H4 (cell line): ENCODE measurements at regions not wholly inside any gene's neighbourhood (a gene's known extent, or its start where the extent isn't known, plus 50 kb on each side); places are given as distances from the start of the nearest gene placed in this dataset.

ENCODE experiments used
- DNase-seq: peaks from one replicate; pipeline ENCODE4 v3.0.0-alpha.2; 2015; ENCODE audit warnings: low spot score

DNA sequence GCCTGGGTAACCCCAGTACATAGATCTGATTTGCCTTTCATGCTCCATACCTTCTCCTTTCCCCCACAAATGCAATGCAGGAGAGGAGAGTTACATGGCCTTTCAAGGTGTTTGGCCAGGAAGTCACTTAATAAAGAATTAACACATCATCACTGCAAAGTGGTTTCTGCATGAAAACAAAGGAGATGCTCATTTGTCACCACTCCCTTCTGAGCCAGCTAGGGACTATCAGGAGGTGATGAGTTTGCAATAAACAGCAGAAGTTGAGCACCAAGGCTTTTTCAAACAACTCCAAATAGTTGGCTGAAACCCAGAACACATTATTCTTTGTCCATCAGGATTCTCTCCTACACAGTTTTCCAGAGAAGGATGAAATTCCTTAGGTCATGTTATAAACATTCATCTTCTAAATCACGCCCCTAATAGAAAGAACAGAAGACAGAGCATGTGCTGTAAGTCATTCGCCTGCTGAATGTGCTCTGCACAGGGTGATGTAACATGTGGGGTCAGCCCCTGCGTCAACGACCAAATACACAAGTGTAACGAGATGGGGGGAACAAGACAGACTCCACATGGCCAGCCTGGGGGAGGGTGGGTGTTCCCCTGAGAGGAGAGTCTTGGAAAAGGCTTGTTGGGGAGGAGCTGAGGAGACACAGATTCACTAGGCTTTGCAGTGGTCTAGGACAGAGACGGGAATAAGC, 87.3 kb upstream of the RMDN2 start:
- no peak for DNase-seq

DNA sequence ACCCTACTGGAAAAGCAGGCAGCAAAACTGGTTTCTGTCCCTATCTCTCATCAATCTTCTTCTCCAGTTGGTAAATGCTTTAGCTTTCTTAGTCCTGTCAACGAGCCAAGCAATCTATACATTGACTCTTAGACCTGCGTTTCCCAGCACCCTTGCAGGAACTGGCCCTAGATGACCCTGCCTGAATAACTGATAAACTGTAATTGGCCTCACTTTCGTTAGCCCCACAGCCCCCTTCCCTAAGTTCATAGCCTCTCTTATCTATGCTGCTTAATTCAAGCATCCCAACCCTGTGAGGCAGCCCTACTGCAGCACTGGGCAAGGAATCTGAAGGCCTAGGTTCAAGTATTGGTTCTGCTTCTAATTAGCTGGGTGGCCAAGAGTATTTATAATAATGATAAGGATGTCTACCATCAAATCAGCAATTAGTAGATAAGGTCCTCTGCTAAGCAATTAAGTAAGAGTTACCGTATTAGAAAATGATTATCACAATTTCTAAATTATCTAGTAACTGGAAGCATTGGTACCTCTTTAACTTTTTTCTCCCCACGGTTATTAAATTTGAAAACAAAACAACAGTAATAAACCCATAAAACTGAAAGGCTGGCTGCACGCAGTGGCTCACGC, 86.4 kb upstream of the RMDN2 start:
- DNase-seq, result no peak

GRCh38 chr2:37839991-37840390, 85.1 kb upstream of the RMDN2 start:
- no peak for DNase-seq

DNA sequence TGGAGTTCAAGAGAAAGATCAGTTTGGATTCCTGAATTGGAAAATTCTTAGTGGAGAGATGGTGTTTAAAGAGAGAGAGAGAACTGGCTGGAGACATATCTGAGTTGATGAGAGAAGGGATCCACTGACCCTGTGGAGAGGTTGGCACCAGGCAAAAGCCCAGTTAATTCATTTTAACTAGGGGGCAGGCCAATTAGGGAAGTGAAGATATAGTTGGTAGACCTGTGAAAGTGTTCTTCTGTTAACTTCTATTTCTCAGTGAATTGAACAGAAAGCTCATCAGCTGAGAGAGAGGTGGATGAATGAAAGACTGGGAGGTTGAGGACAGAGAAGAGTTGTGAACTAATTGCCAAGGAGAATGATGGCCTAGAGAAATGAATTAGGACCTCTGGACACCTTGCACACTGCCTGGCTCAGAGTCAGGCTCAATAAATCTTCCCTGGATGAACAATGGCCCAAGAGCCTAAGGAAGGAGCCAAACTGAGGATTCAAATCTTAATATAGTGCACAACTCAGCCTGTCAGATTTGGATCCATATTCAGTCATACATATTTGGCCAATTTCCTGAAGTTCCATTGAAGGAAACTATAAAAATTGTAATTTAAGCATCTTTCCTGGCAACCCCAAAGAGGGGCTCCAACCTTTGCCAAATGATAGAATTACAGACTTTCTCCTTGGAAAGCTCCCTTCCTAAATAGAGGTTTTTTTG, 82.2 kb upstream of the RMDN2 start:
- DNase-seq, result no peak

- no peak for DNase-seq
Measured at GRCh38 chr2:37843556-37843955, 81.5 kb upstream of the RMDN2 start.

DNA sequence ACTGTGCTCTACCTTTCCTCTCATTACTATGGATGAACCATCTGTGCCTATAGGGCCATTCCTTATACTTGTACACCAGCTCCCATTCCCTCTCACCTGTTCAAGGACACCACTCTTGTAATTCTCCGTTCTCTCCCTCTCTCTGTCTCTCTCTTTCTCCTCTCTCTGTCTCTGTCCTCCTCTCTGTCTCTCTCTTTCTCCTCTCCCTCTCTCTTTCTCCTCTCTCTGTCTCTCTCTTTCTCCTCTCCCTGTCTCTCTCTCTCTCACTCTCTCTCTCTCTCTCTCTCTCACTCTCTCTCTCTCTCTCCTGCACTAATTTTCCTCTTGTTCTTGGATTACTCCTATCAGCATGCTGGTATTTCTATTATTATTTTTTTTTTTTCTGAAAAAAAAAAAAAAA, 78.9 kb upstream of the RMDN2 start:
- no peak for DNase-seq

- no peak for DNase-seq
Measured at GRCh38 chr2:37847792-37848191, 77.3 kb upstream of the RMDN2 start.

DNA sequence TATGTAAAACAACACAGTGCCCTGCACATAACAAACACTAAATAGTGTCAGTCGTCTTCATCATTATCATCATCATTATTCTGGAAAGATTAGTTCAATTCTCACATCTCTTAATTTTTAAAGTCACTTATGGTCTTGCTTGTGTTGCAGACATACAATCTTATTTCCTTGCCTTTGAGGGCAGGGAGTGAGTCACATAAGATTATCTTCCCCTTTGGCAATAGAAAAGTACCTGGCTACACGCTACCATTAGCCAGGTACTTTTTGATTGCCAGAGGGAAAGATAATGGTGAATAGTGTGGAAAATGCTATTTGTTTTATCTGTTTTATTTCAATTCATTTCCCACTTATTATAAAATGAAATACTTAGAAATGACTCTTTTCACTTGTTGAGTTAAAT, 76.6 kb upstream of the RMDN2 start:
- no peak for DNase-seq

GRCh38 chr2:37849911-37850310, 75.2 kb upstream of the RMDN2 start:
- no peak for DNase-seq

GRCh38 chr2:37851428-37851827, 73.7 kb upstream of the RMDN2 start:
- DNase-seq, result no peak

DNA sequence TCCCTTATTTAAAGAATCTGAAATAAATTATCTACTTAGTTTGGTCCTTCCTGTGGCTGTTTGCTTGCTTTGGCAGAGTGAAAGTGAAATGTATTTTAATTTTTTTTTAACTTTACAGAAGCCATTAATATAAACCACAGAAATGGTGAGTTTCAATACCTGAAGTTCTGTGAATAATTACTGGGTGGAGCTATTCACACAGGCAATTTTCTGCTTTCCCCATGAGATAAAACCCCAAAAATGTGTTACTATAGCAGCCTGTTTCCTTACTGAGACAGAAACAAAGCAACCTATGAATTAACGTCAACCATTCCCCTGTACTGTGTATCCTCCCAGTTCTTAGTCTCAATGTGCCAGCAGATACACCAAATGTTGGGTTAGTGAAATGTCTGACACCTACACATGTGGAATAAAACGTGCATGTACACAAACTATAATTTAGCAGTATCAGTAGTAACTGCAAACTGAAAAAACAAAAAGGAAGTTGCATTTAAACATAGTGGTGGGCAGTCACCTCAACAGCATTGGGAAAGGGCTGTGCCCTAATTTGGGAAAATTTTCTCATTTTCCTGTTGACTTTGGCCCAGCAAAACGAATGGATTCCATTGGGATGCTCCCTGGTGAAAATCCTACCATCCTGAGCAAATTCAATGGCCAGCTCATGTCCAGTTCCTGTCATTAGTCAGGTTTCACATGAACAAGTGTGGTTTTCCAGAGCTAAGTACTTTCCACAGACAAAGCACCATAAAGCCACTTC, 73.1 kb upstream of the RMDN2 start:
- DNase-seq, result no peak

DNA sequence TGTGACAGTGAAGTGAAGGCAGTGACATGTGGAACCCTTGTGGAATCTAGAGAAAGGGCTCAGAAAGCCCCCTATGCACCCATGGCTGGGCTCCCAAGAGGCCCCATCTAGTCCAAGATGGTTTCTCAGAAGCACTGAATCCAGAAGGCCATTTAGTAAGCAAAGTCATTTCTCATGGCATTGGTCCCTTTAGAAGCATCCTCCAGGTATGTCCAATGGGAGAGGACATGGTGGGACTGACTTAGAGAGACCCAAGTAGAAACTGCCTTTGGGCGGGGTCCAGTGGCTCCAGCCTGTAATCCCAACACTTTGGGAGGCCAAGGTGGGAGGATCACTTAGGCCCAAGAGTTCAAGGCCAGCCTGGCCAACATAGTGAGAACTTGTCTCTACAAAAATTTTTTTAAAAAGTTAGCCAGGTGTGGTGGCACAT, 72.5 kb upstream of the RMDN2 start:
- DNase-seq, result no peak

DNA sequence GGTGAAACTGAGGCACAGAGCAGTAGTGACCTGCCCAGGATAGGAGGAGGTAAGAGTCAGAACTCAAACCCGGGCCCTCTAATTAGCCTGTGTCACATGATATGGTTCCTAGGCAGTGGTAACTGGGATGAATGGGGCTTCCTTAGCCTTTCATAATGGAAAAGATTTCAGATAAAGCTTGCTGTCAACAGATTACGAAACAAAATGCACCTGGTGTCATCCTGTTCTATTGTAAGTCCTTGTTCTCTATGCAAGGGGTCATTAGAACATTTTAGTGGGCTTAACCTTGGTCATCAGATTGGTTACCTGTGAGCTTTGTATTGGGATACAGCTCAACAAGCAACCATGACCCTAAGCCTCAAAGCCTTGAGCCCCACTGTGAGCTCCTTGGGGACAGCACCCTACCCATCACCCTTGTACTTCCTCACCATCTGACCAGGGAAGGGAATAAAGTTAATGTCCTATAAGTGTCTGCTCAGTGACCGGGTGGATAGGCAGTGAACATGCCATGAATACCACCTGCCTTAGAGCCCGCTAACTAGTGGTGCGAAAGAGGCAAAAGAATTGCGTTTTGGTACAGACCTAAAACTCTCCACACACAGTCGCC, 70.3 kb upstream of the RMDN2 start:
- DNase-seq, result no peak

- no peak for DNase-seq
Measured at GRCh38 chr2:37855283-37856041, 69.6 kb upstream of the RMDN2 start.

DNA sequence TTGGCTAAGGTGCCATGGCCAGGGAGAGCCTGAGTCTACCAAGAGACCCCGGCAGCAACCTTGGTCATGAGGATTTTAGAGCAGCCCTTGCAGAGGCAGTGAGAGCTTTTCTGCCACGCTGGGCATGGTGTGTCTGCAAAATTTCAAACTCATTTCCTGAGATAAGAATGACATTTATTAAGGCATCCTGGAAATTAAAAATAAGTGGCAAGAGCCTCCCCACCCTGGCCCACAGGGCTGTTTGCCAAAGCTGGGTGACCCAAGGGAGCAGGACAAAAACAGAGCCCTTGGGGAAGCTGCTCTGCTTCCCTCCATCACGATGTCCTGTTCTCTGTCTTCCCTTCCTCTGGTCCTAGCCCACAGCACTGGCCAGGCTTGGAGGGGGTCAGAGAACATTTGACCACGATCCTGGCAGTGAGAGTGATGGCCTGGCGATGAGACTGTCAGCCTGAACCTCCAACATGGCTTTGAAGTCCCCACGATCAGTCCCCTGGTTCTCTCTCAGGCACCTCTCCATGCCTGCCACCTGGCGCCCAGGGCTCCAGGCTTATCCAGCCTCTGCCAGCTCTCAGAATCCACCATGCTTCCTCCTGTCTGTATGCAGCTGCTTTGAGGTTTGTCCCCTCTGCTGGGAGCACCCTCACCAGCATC, 68.9 kb upstream of the RMDN2 start:
- DNase-seq, result no peak

DNA sequence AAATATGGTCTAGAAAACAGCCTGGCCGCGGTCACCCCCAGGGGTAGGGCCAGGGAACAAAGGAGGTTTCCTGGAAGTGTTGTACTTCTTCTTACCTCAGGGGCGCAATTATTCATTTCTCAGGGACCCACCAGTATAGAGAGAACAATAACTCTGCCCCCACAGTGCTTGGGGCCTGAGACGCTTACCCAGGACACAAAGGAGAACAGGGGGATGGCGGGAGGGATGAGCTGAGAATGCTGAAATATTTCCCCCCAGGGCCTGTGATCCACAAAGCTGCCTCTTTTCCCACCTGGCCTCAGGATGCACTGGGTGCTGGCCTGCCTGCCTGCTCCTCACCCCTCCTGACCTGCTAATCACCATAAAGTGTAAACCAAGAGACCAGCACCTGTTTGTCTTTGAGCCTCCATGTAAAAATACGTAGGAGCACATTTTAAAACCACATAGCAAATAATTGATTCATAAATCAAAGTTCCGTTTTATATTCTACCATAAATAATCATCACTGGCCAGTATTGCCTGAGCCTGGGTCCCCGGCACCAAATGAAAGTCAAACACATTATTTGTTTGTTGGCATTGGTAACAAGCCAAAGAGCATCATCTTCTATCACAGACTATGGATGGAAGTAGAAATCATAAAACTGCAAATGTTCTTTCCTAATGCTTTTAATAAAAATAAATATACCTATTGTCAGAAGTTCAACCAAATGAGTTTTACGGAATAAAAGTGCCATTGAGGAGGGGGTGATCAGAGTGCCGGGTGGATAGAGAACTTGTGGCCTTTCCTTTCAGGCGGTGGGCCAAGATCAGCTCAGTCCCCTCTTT, 67.3 kb upstream of the RMDN2 start:
- no peak for DNase-seq

GRCh38 chr2:37858400-37858711, 66.7 kb upstream of the RMDN2 start:
- no peak for DNase-seq

GRCh38 chr2:37858725-37859267, 66.3 kb upstream of the RMDN2 start:
- DNase-seq, result no peak

- DNase-seq, result no peak
Measured at GRCh38 chr2:37862620-37863019, 62.5 kb upstream of the RMDN2 start.

DNA sequence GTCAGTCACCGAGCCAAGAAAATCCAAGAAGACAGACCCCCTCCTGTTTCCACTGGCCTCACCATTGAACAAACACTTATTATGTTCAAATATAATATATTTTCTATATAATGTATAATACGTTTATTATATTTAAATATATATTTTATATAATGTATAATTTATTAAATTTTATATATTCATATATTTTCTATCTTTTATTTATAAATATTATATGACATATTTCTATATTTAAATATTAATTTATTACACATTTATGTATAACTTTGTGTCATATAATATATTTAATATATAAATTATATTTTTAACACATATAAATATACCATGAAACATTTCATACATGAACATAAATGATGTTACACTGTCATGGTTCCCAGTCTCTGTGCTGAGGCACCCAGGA, 60.9 kb upstream of the RMDN2 start:
- no peak for DNase-seq
